ENCODE measurements at regions not wholly inside any gene's neighbourhood (a gene's known extent, or its start where the extent isn't known, plus 50 kb on each side); places are given as distances from the start of the nearest gene placed in this dataset.

- peaks cover 0 to 2% of the 10 kb centered on the region in 2 experiments for H3K4me1 ChIP-seq (ENCODE audit: control insufficient read depth in 1 of 2, insufficient read depth in 2 of 2, low read length in 2 of 2)
- DNase-seq, result no peak
- no peak overlapping the region for H3K27ac ChIP-seq (ENCODE audit: low read depth, low read length)
- no peak overlapping the region for H2BK5ac ChIP-seq (ENCODE audit: low read depth, low read length, poor library complexity)
- no peak overlapping the region for H3K4me2 ChIP-seq (ENCODE audit: low read length)
- H3K27me3 ChIP-seq (ENCODE audit: insufficient read depth, low read length), result no peaks in the 10 kb centered on the region
- H3K36me3 ChIP-seq (ENCODE audit: control insufficient read depth in 1 of 2, insufficient read depth in 2 of 2, low read length in 2 of 2), result no peaks in the 10 kb centered on the region
- no peaks in the 10 kb centered on the region for H3K79me2 ChIP-seq (ENCODE audit: control insufficient read depth, insufficient read depth, low read length, poor library complexity)
- no peak overlapping the region for H2BK12ac ChIP-seq (ENCODE audit: low read length)
- no peak overlapping the region for H2BK120ac ChIP-seq (ENCODE audit: insufficient read depth, low read length, poor library complexity)
- H4K12ac ChIP-seq (ENCODE audit: low read depth, low read length), result no peak overlapping the region
- no peak overlapping the region for H3K14ac ChIP-seq (ENCODE audit: low read length)
- no peak overlapping the region for H2AK5ac ChIP-seq (ENCODE audit: low read length)
- H3K4me3 ChIP-seq (ENCODE audit: low read depth, low read length), result no peak overlapping the region
- H2AFZ ChIP-seq (ENCODE audit: insufficient read depth, low read length, poor library complexity), result no peak overlapping the region
- H3K4ac ChIP-seq (ENCODE audit: low read depth, low read length), result no peak overlapping the region
- no peaks in the 10 kb centered on the region for H3K79me1 ChIP-seq (ENCODE audit: low read length)
- no peak overlapping the region for H3K23ac ChIP-seq (ENCODE audit: low read length)
- H3K9me3 ChIP-seq (ENCODE audit: insufficient read depth, low read depth, low read length), result no peaks in the 10 kb centered on the region
- H3K18ac ChIP-seq (ENCODE audit: low read length), result no peak overlapping the region
- WGBS (ENCODE audit: extremely low coverage, insufficient coverage, insufficient read length), result no CpG with 5 or more reads among the region's 7 CpGs
- H4K8ac ChIP-seq (ENCODE audit: low read depth, low read length), result no peak overlapping the region
- no peak overlapping the region for H4K91ac ChIP-seq (ENCODE audit: low read depth, low read length)
- H3K9ac ChIP-seq (ENCODE audit: low read length), result no peak overlapping the region
Measured at GRCh38 chr15:95929232-95929846, 401.2 kb upstream of the NR2F2 start.

- no peak for DNase-seq
- Histone ChIP-seq H3K4ac (ENCODE audit: low read depth, low read length) (no peak overlapping the region), H4K91ac (ENCODE audit: low read depth, low read length) (no peak overlapping the region), H3K4me2 (ENCODE audit: low read length) (no peak overlapping the region), H2AFZ (ENCODE audit: insufficient read depth, low read length, poor library complexity) (no peak overlapping the region), H3K27me3 (ENCODE audit: insufficient read depth, low read length) (no peaks in the 10 kb centered on the region), H3K79me1 (ENCODE audit: low read length) (no peaks in the 10 kb centered on the region), H3K79me2 (ENCODE audit: control insufficient read depth, insufficient read depth, low read length, poor library complexity) (no peaks in the 10 kb centered on the region), H3K4me1 (ENCODE audit: control insufficient read depth in 1 of 2, insufficient read depth in 2 of 2, low read length in 2 of 2) (peaks cover 0 to 2% of the 10 kb centered on the region in 2 experiments), H2BK12ac (ENCODE audit: low read length) (no peak overlapping the region), H3K9me3 (ENCODE audit: insufficient read depth, low read depth, low read length) (no peaks in the 10 kb centered on the region), H2BK120ac (ENCODE audit: insufficient read depth, low read length, poor library complexity) (no peak overlapping the region), H3K36me3 (ENCODE audit: control insufficient read depth in 1 of 2, insufficient read depth in 2 of 2, low read length in 2 of 2) (no peaks in the 10 kb centered on the region), H2AK5ac (ENCODE audit: low read length) (no peak overlapping the region), H3K9ac (ENCODE audit: low read length) (no peak overlapping the region), H3K4me3 (ENCODE audit: low read depth, low read length) (no peak overlapping the region), H3K14ac (ENCODE audit: low read length) (no peak overlapping the region), H3K18ac (ENCODE audit: low read length) (no peak overlapping the region), H3K23ac (ENCODE audit: low read length) (no peak overlapping the region), H3K27ac (ENCODE audit: low read depth, low read length) (no peak overlapping the region), H4K12ac (ENCODE audit: low read depth, low read length) (no peak overlapping the region), H4K8ac (ENCODE audit: low read depth, low read length) (no peak overlapping the region), H2BK5ac (ENCODE audit: low read depth, low read length, poor library complexity) (no peak overlapping the region)
- no CpG with 5 or more reads among the region's 10 CpGs for WGBS (ENCODE audit: extremely low coverage, insufficient coverage, insufficient read length)
Measured at GRCh38 chr15:95930659-95931375, 399.7 kb upstream of the NR2F2 start.

- Histone ChIP-seq H3K14ac (ENCODE audit: low read length) (no peak overlapping the region), H3K4me1 (ENCODE audit: control insufficient read depth in 1 of 2, insufficient read depth in 2 of 2, low read length in 2 of 2) (peaks cover 0 to 2% of the 10 kb centered on the region in 2 experiments), H3K36me3 (ENCODE audit: control insufficient read depth in 1 of 2, insufficient read depth in 2 of 2, low read length in 2 of 2) (no peaks in the 10 kb centered on the region), H3K79me2 (ENCODE audit: control insufficient read depth, insufficient read depth, low read length, poor library complexity) (no peaks in the 10 kb centered on the region), H2BK120ac (ENCODE audit: insufficient read depth, low read length, poor library complexity) (no peak overlapping the region), H3K4me3 (ENCODE audit: low read depth, low read length) (no peak overlapping the region), H4K8ac (ENCODE audit: low read depth, low read length) (no peak overlapping the region), H3K4ac (ENCODE audit: low read depth, low read length) (no peak overlapping the region), H2BK5ac (ENCODE audit: low read depth, low read length, poor library complexity) (no peak overlapping the region), H4K12ac (ENCODE audit: low read depth, low read length) (no peak overlapping the region), H3K27ac (ENCODE audit: low read depth, low read length) (no peak overlapping the region), H3K23ac (ENCODE audit: low read length) (no peak overlapping the region), H3K27me3 (ENCODE audit: insufficient read depth, low read length) (no peaks in the 10 kb centered on the region), H2BK12ac (ENCODE audit: low read length) (no peak overlapping the region), H3K9ac (ENCODE audit: low read length) (no peak overlapping the region), H3K18ac (ENCODE audit: low read length) (no peak overlapping the region), H2AFZ (ENCODE audit: insufficient read depth, low read length, poor library complexity) (no peak overlapping the region), H3K79me1 (ENCODE audit: low read length) (no peaks in the 10 kb centered on the region), H3K4me2 (ENCODE audit: low read length) (no peak overlapping the region), H2AK5ac (ENCODE audit: low read length) (no peak overlapping the region), H4K91ac (ENCODE audit: low read depth, low read length) (no peak overlapping the region), H3K9me3 (ENCODE audit: insufficient read depth, low read depth, low read length) (no peaks in the 10 kb centered on the region)
- no peak for DNase-seq
- WGBS (ENCODE audit: extremely low coverage, insufficient coverage, insufficient read length), result no CpG with 5 or more reads among the region's 3 CpGs
Measured at GRCh38 chr15:95931619-95932018, 398.9 kb upstream of the NR2F2 start.

- Histone ChIP-seq H3K27ac (ENCODE audit: low read depth, low read length) (no peak overlapping the region), H3K23ac (ENCODE audit: low read length) (no peak overlapping the region), H3K4me3 (ENCODE audit: low read depth, low read length) (no peak overlapping the region), H4K8ac (ENCODE audit: low read depth, low read length) (no peak overlapping the region), H3K18ac (ENCODE audit: low read length) (no peak overlapping the region), H2AFZ (ENCODE audit: insufficient read depth, low read length, poor library complexity) (no peak overlapping the region), H3K27me3 (ENCODE audit: insufficient read depth, low read length) (no peaks in the 10 kb centered on the region), H3K36me3 (ENCODE audit: control insufficient read depth in 1 of 2, insufficient read depth in 2 of 2, low read length in 2 of 2) (no peaks in the 10 kb centered on the region), H3K79me2 (ENCODE audit: control insufficient read depth, insufficient read depth, low read length, poor library complexity) (no peaks in the 10 kb centered on the region), H2BK120ac (ENCODE audit: insufficient read depth, low read length, poor library complexity) (no peak overlapping the region), H3K9me3 (ENCODE audit: insufficient read depth, low read depth, low read length) (no peaks in the 10 kb centered on the region), H3K4me2 (ENCODE audit: low read length) (no peak overlapping the region), H2BK12ac (ENCODE audit: low read length) (no peak overlapping the region), H2BK5ac (ENCODE audit: low read depth, low read length, poor library complexity) (no peak overlapping the region), H2AK5ac (ENCODE audit: low read length) (no peak overlapping the region), H3K14ac (ENCODE audit: low read length) (no peak overlapping the region), H4K12ac (ENCODE audit: low read depth, low read length) (no peak overlapping the region), H4K91ac (ENCODE audit: low read depth, low read length) (no peak overlapping the region), H3K4ac (ENCODE audit: low read depth, low read length) (no peak overlapping the region), H3K9ac (ENCODE audit: low read length) (no peak overlapping the region), H3K4me1 (ENCODE audit: control insufficient read depth in 1 of 2, insufficient read depth in 2 of 2, low read length in 2 of 2) (peaks cover 0 to 2% of the 10 kb centered on the region in 2 experiments), H3K79me1 (ENCODE audit: low read length) (no peaks in the 10 kb centered on the region)
- no peak for DNase-seq
- WGBS (ENCODE audit: extremely low coverage, insufficient coverage, insufficient read length), result no CpG with 5 or more reads among the region's 2 CpGs
Measured at GRCh38 chr15:95932141-95932540, 398.4 kb upstream of the NR2F2 start.

Measured in trophoblast cell (in vitro differentiated cells and primary cell).